Endothelial cell of umbilical vein (primary cell): ENCODE measurements at regions not wholly inside any gene's neighbourhood (a gene's known extent, or its start where the extent isn't known, plus 50 kb on each side); places are given as distances from the start of the nearest gene placed in this dataset.

ENCODE experiments used
- BruUV-seq: library from RNA; stranded (reverse); fragments of 400-500 nt; replicated peaks from 2 replicates; lab custom pipeline; 2021; lab: Mats Ljungman, UMichigan
- CTCF ChIA-PET: fragments of 300-600, 350-600 bp; sonication (Branson Sonifier 250); formaldehyde crosslinking; loops from one replicate; lab custom pipeline; 2021; ENCODE audit warnings: antibody characterized with exemption, inconsistent platforms; lab: Charles Lee
- POLR2A ChIA-PET: fragments of 300-600, 350-600 bp; sonication (Branson Sonifier 250); formaldehyde crosslinking; loops from one replicate; lab custom pipeline; 2021; ENCODE audit warnings: antibody characterized with exemption, inconsistent platforms; lab: Charles Lee
- DNase-seq: peaks from one replicate; pipeline ENCODE4 v3.0.0-alpha.2; 2011; ENCODE audit warnings: low read depth, low spot score
- FAIRE-seq: peaks from 2 replicates; lab custom pipeline; 2011; peaks lifted over from hg19 to GRCh38; lab: Jason Lieb, UNC
- H2AFZ ChIP-seq: 2 replicates; pipeline ENCODE4 v1.6.0; 2012; ENCODE audit warnings: low read depth, low read length, control low read depth, inconsistent platforms
- H3K27ac ChIP-seq: 2 replicates; pipeline ENCODE4 v1.5.1; 2011; ENCODE audit warnings: low read depth, mild to moderate bottlenecking, control low read depth, low read length, moderate library complexity; ENCODE audit not compliant: insufficient read depth
- H3K27me3 ChIP-seq, 2 experiments: 2 replicates each; pipeline versions ENCODE4 v1.6.0 to v1.6.1; 2011; ENCODE audit warnings: low read length in 2 of 2, mixed read lengths in 1 of 2; ENCODE audit not compliant: control insufficient read depth in 2 of 2, insufficient read depth in 2 of 2
- H3K36me3 ChIP-seq, 2 experiments: 2 replicates in 1 of 2; 3 replicates in 1 of 2; pipeline ENCODE4 v1.5.1; 2011; ENCODE audit warnings: low read length in 2 of 2, mild to moderate bottlenecking in 1 of 2, moderate library complexity in 1 of 2; ENCODE audit not compliant: control insufficient read depth in 2 of 2, insufficient read depth in 2 of 2; ENCODE audit errors: extremely low read depth in 1 of 2
- H3K4me1 ChIP-seq: 3 replicates; pipeline ENCODE4 v1.5.1; 2011; ENCODE audit warnings: mild to moderate bottlenecking, low read length; ENCODE audit not compliant: control insufficient read depth, insufficient read depth; ENCODE audit errors: extremely low read depth
- H3K4me2 ChIP-seq: 2 replicates; pipeline ENCODE4 v1.6.1; 2011; ENCODE audit warnings: low read length, control low read depth, mixed read lengths; ENCODE audit not compliant: insufficient read depth
- H3K4me3 ChIP-seq, 3 experiments: fragments of 200-600 bp in 1 of 3; sonication (generic), shearing (Covaris generic) in 1 of 3; replicated peaks in 1 of 3; 2 replicates each; pipeline ENCODE4 v1.5.1; 2011 to 2016; ENCODE audit warnings: control low read depth in 3 of 3, low read length in 3 of 3, mild to moderate bottlenecking in 2 of 3, inconsistent platforms in 1 of 3, low read depth in 1 of 3, moderate library complexity in 1 of 3; ENCODE audit not compliant: insufficient read depth in 1 of 3
- H3K79me2 ChIP-seq: 2 replicates; pipeline ENCODE4 v1.6.0; 2012; ENCODE audit warnings: low read length, inconsistent platforms; ENCODE audit not compliant: control insufficient read depth, insufficient read depth
- H3K9ac ChIP-seq: replicated peaks from 2 replicates; pipeline ENCODE3; 2011; ENCODE audit warnings: low read length, control low read depth; ENCODE audit not compliant: insufficient read depth; ENCODE audit errors: extremely low read depth
- H3K9me1 ChIP-seq: replicated peaks from 3 replicates; pipeline ENCODE4 v1.6.0; 2011; ENCODE audit warnings: mild to moderate bottlenecking, low read length; ENCODE audit not compliant: control insufficient read depth, insufficient read depth; ENCODE audit errors: extremely low read depth
- H3K9me3 ChIP-seq: replicated peaks from 2 replicates; pipeline ENCODE4 v1.5.1; 2012; ENCODE audit warnings: low read length, inconsistent platforms; ENCODE audit not compliant: control insufficient read depth, insufficient read depth
- H4K20me1 ChIP-seq: replicated peaks from 2 replicates; pipeline ENCODE3; 2011; ENCODE audit warnings: mild to moderate bottlenecking, low read length; ENCODE audit not compliant: control insufficient read depth, insufficient read depth; ENCODE audit errors: extremely low read depth
- EZH2 ChIP-seq: IDR thresholded peaks from 2 replicates; pipeline ENCODE4 v1.6.1; 2012; ENCODE audit warnings: borderline replicate concordance, low read depth, mild to moderate bottlenecking, moderate library complexity, low read length, inconsistent platforms; ENCODE audit not compliant: severe bottlenecking
- FOS ChIP-seq: IDR thresholded peaks from 2 replicates; pipeline ENCODE4 v1.6.1; 2011; ENCODE audit warnings: mild to moderate bottlenecking, low read length, moderate library complexity, borderline replicate concordance; ENCODE audit not compliant: insufficient read depth
- GATA2 ChIP-seq: IDR thresholded peaks from 2 replicates; pipeline ENCODE4 v1.7.0; 2011; ENCODE audit warnings: low read depth, mild to moderate bottlenecking, moderate library complexity, mixed read lengths, low read length; ENCODE audit not compliant: insufficient read length, insufficient read depth
- JUN ChIP-seq: IDR thresholded peaks from 2 replicates; pipeline ENCODE4 v1.6.1; 2011; ENCODE audit warnings: borderline replicate concordance, low read depth; ENCODE audit not compliant: insufficient read length, insufficient read depth
- MAX ChIP-seq: IDR thresholded peaks from 2 replicates; pipeline ENCODE4 v1.6.1; 2011; ENCODE audit not compliant: insufficient read depth, insufficient read length
- MYC ChIP-seq: IDR thresholded peaks from one replicate; pipeline ENCODE4 v1.6.1; 2011; ENCODE audit warnings: mild to moderate bottlenecking, low read depth, low read length
- POLR2A ChIP-seq: IDR thresholded peaks from 2 replicates; pipeline ENCODE4 v1.6.1; 2012; ENCODE audit warnings: low read depth, mild to moderate bottlenecking, control low read depth, low read length
- POLR2AphosphoS5 ChIP-seq: IDR thresholded peaks from 2 replicates; pipeline ENCODE4 v1.6.1; 2012; ENCODE audit warnings: low read depth, mild to moderate bottlenecking, control low read depth, low read length, moderate library complexity; ENCODE audit not compliant: insufficient read depth
- dilution Hi-C: fragments of 300-500 bp; cut with MboI; formaldehyde crosslinking; loops from one replicate; pipeline ENCODE4 v1.15.0; 2019; ENCODE audit warnings: low sequenced_read_pairs; ENCODE audit not compliant: extremely low pct_ligation_motif_present
- intact Hi-C: fragments of 100-400 bp; cut with micrococcal nuclease; formaldehyde crosslinking; loops from one replicate; pipeline ENCODE4 v1.10.0; 2022
- TF ChIP-seq, protein P1 (sequence below), 2 donors: IDR thresholded peaks; 1 replicate in 1 of 2; 2 replicates in 1 of 2; pipeline ENCODE4 v1.5.1; 2011; ENCODE audit warnings: low read length in 2 of 2, mild to moderate bottlenecking in 2 of 2, moderate library complexity in 2 of 2, control low read depth in 1 of 2, inconsistent platforms in 1 of 2, low read depth in 1 of 2; ENCODE audit not compliant: insufficient read depth in 1 of 2; ENCODE audit errors: extremely low read depth in 1 of 2

DNA sequence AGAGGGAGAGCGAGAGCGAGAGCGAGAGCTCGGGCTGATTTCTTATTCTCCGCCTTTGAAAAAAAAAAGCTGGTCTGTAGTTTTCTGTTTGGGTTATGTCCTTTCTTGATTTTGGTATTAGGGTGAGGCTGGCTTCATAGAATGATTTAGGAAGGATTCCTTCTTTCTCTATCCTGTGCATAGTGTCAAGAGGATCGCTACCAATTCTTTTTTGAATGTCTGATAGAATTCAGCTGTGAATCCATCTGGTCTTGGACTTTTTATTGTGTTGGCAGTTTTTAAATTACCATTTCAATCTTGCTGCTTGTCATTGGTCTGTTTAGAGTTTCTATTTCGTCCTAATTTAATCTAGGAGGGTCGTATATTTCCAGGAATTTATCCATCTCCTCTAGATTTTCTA is 1414.6 kb upstream of the MIR17HG start:
- H3K27ac ChIP-seq = no peak overlapping the region
- no peaks in the 10 kb centered on the region for H3K4me1 ChIP-seq
- BruUV-seq = no TSS peak
- dilution Hi-C loops = no loop called here
- no peak overlapping the region for H3K9ac ChIP-seq
- CTCF ChIA-PET = no interaction called here
- H4K20me1 ChIP-seq = no peaks in the 10 kb centered on the region
- H3K9me1 ChIP-seq = no peaks in the 10 kb centered on the region
- POLR2A ChIA-PET = no interaction called here
- no peaks in the 10 kb centered on the region for H3K27me3 ChIP-seq
- intact Hi-C loops = loop anchor here (10.0 kb wide), 1 partner anchor 932 kb away; no protein-coding TSS in a partner anchor
- H3K36me3 ChIP-seq = no peaks in the 10 kb centered on the region
- H3K9me3 ChIP-seq = no peaks in the 10 kb centered on the region
- DNase-seq = no peak
- peak; percentile 18 for FAIRE-seq
- H3K79me2 ChIP-seq = no peaks in the 10 kb centered on the region
- H3K4me2 ChIP-seq = no peak overlapping the region
- H2AFZ ChIP-seq = no peak overlapping the region
- H3K4me3 ChIP-seq = no peak overlapping the region
- TF ChIP-seq EZH2 (no peak), MYC (no peak), POLR2AphosphoS5 (no peak), MAX (no peak), JUN (no peak), POLR2A (no peak), GATA2 (no peak), FOS (no peak)
- TF ChIP-seq, protein P1, sequence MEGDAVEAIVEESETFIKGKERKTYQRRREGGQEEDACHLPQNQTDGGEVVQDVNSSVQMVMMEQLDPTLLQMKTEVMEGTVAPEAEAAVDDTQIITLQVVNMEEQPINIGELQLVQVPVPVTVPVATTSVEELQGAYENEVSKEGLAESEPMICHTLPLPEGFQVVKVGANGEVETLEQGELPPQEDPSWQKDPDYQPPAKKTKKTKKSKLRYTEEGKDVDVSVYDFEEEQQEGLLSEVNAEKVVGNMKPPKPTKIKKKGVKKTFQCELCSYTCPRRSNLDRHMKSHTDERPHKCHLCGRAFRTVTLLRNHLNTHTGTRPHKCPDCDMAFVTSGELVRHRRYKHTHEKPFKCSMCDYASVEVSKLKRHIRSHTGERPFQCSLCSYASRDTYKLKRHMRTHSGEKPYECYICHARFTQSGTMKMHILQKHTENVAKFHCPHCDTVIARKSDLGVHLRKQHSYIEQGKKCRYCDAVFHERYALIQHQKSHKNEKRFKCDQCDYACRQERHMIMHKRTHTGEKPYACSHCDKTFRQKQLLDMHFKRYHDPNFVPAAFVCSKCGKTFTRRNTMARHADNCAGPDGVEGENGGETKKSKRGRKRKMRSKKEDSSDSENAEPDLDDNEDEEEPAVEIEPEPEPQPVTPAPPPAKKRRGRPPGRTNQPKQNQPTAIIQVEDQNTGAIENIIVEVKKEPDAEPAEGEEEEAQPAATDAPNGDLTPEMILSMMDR (IDR thresholded peaks at IDR 0.05; ENCODE audit: extremely low read depth in 1 of 2, insufficient read depth in 1 of 2, low read depth in 1 of 2, low read length in 2 of 2) = no peak
